Kidney (tissue), 13 donors: ENCODE measurements at regions not wholly inside any gene's neighbourhood (a gene's known extent, or its start where the extent isn't known, plus 50 kb on each side); places are given as distances from the start of the nearest gene placed in this dataset.

Source experiments
- DNase-seq, 5 donors: peaks; one replicate each; pipeline ENCODE4 v3.0.0-alpha.2; 2013 to 2020
- FAIRE-seq: peaks from 2 replicates; lab custom pipeline; 2012; peaks lifted over from hg19 to GRCh38; lab: Jason Lieb, UNC
- H3K27ac ChIP-seq, 2 donors: one replicate each; pipeline ENCODE4 v1.7.0; 2013; ENCODE audit warnings: low read depth in 2 of 2, low read length in 2 of 2, inconsistent platforms in 1 of 2
- H3K27me3 ChIP-seq: one replicate; pipeline ENCODE4 v1.7.1; 2013; ENCODE audit warnings: low read length, inconsistent platforms; ENCODE audit not compliant: control insufficient read depth, insufficient read depth
- H3K36me3 ChIP-seq, 3 donors: one replicate each; pipeline versions ENCODE4 v1.7.0 to v1.7.1; 2013; ENCODE audit warnings: low read length in 3 of 3, control low read depth in 1 of 3, inconsistent platforms in 1 of 3; ENCODE audit not compliant: insufficient read depth in 3 of 3, control insufficient read depth in 2 of 3
- H3K4me1 ChIP-seq, 3 donors: one replicate each; pipeline versions ENCODE4 v1.7.0 to v1.7.1; 2013; ENCODE audit warnings: low read length in 3 of 3, inconsistent platforms in 1 of 3, low read depth in 1 of 3; ENCODE audit not compliant: control insufficient read depth in 2 of 3, insufficient read depth in 2 of 3
- H3K4me3 ChIP-seq, 3 donors: one replicate each; pipeline versions ENCODE4 v1.7.0 to v1.8.1; 2013; ENCODE audit warnings: low read length in 3 of 3, control low read depth in 1 of 3, inconsistent platforms in 1 of 3
- H3K9ac ChIP-seq, 3 donors: one replicate each; pipeline versions ENCODE4 v1.7.0 to v1.7.1; 2013; ENCODE audit warnings: low read length in 3 of 3, control low read depth in 1 of 3, inconsistent platforms in 1 of 3
- H3K9me3 ChIP-seq, 3 donors: one replicate each; pipeline versions ENCODE4 v1.7.0 to v1.7.1; 2013; ENCODE audit warnings: low read length in 3 of 3, control low read depth in 1 of 3, inconsistent platforms in 1 of 3; ENCODE audit not compliant: control insufficient read depth in 2 of 3, insufficient read depth in 1 of 3
- CTCF ChIP-seq: IDR thresholded peaks from 3 replicates; pipeline ENCODE4 v1.5.1; 2012; ENCODE audit warnings: mild to moderate bottlenecking, moderate library complexity, borderline replicate concordance; ENCODE audit not compliant: insufficient read depth; ENCODE audit errors: extremely low read depth
- intact Hi-C: fragments of 100-400 bp; cut with DNase I; formaldehyde crosslinking; loops from one replicate; pipeline ENCODE4 v1.11.1; 2022
- donor health status: control.
- donor health status: control.
- donor health status: control.
- donor health status: control.
- donor health status: control.
- donor health status: DM: yes; HTN: yes; CAD: no.
- donor health status: Normal renal cell carcinoma (clear cell type).

- Histone ChIP-seq H3K27me3 (no peaks in the 10 kb centered on the region), H3K9me3 (no peaks in the 10 kb centered on the region), H3K27ac (no peak overlapping the region), H3K36me3 (no peaks in the 10 kb centered on the region), H3K9ac (no peak overlapping the region), H3K4me1 (no peaks in the 10 kb centered on the region), H3K4me3 (no peak overlapping the region)
- no peak for FAIRE-seq
- DNase-seq = no peak
- TF ChIP-seq CTCF = no peak
- intact Hi-C loops = no loop called here
Observed at GRCh38 chr14:46433381-46433780, 218.2 kb downstream of the RPL10L start.

- no peak overlapping the region for H3K27ac ChIP-seq
- DNase-seq (no peak), FAIRE-seq (no peak)
- intact Hi-C loops = no loop called here
- no peaks in the 10 kb centered on the region for H3K27me3 ChIP-seq
- H3K9ac ChIP-seq = no peak overlapping the region
- no peak for TF ChIP-seq CTCF
- H3K9me3 ChIP-seq = no peaks in the 10 kb centered on the region
- H3K36me3 ChIP-seq = no peaks in the 10 kb centered on the region
- no peak overlapping the region for H3K4me3 ChIP-seq
- no peaks in the 10 kb centered on the region for H3K4me1 ChIP-seq
Observed at GRCh38 chr14:46432516-46432915, 219.1 kb downstream of the RPL10L start.

GRCh38 chr14:46417066-46417465 lies 234.5 kb downstream of the RPL10L start:
- TF ChIP-seq CTCF = no peak
- no peak overlapping the region for H3K9ac ChIP-seq
- intact Hi-C loops = no loop called here
- H3K4me3 ChIP-seq = no peak overlapping the region
- DNase-seq (no peak), FAIRE-seq (no peak)
- H3K27me3 ChIP-seq = no peaks in the 10 kb centered on the region
- H3K4me1 ChIP-seq = no peaks in the 10 kb centered on the region
- no peak overlapping the region for H3K27ac ChIP-seq
- peaks cover 0 to 4% (median 0%) of the 10 kb centered on the region in 3 donors for H3K9me3 ChIP-seq
- H3K36me3 ChIP-seq = no peaks in the 10 kb centered on the region
